SK-N-SH (cell line): ENCODE measurements at regions not wholly inside any gene's neighbourhood (a gene's known extent, or its start where the extent isn't known, plus 50 kb on each side); places are given as distances from the start of the nearest gene placed in this dataset.

Source experiments
- CTCF ChIA-PET: fragments of 300-600, 350-600 bp; formaldehyde crosslinking; extraction: SDS; loops from one replicate; lab custom pipeline; 2021; lab: Yijun Ruan, JAX
- POLR2A ChIA-PET: fragments of 350-600 bp; sonication (Branson Sonifier 250); formaldehyde crosslinking; extraction: SDS; loops from one replicate; lab custom pipeline; 2020; ENCODE audit warnings: antibody characterized with exemption, inconsistent platforms; lab: Yijun Ruan, JAX
- DNase-seq: peaks from one replicate; pipeline ENCODE4 v3.0.0; 2012
- H2AFZ ChIP-seq: fragments of 200-600 bp; sonication (generic); 2 replicates; pipeline ENCODE4 v1.8.1; 2016; ENCODE audit warnings: antibody characterized with exemption, mild to moderate bottlenecking, low read depth
- H3F3A ChIP-seq: fragments of 200-600 bp; sonication (generic); replicated peaks from 2 replicates; pipeline ENCODE3; 2016; ENCODE audit warnings: antibody characterized with exemption, mild to moderate bottlenecking; ENCODE audit not compliant: insufficient read depth
- H3K27ac ChIP-seq, 2 experiments: fragments of 200-500 bp in 1 of 2; fragments of 200-600 bp in 1 of 2; sonication (Bioruptor generic) in 1 of 2; sonication (generic), shearing (Covaris generic) in 1 of 2; 2 replicates each; pipeline versions ENCODE4 v1.5.1 to v1.6.1; 2014 to 2016; ENCODE audit warnings: low read depth in 2 of 2, inconsistent platforms in 1 of 2, low read length in 1 of 2, mild to moderate bottlenecking in 1 of 2, mixed read lengths in 1 of 2
- H3K27me3 ChIP-seq: fragments of 200-600 bp; sonication (generic), shearing (Covaris generic); 2 replicates; pipeline ENCODE4 v1.6.1; 2016; ENCODE audit warnings: mixed run types; ENCODE audit not compliant: insufficient read depth
- H3K36me3 ChIP-seq, 2 experiments: fragments of 200-500 bp in 1 of 2; fragments of 200-600 bp in 1 of 2; sonication (Bioruptor generic) in 1 of 2; sonication (generic) in 1 of 2; replicated peaks in 1 of 2; 2 replicates each; pipeline versions ENCODE3 to v1.5.1; 2014 to 2016; ENCODE audit warnings: low read length in 1 of 2, mild to moderate bottlenecking in 1 of 2; ENCODE audit not compliant: insufficient read depth in 2 of 2, control insufficient read depth in 1 of 2
- H3K4me1 ChIP-seq, 2 experiments: fragments of 200-500 bp in 1 of 2; fragments of 200-600 bp in 1 of 2; sonication (Bioruptor generic) in 1 of 2; sonication (generic), shearing (Covaris generic) in 1 of 2; 2 replicates each; pipeline versions ENCODE4 v1.5.1 to v1.6.1; 2014 to 2016; ENCODE audit warnings: low read depth in 1 of 2, low read length in 1 of 2, mixed run types in 1 of 2; ENCODE audit not compliant: insufficient read depth in 2 of 2, control insufficient read depth in 1 of 2
- H3K4me2 ChIP-seq: fragments of 200-600 bp; sonication (generic), shearing (Covaris generic); 2 replicates; pipeline ENCODE4 v1.6.1; 2017; ENCODE audit warnings: mixed run types
- H3K4me3 ChIP-seq, 2 experiments: fragments of 200-500 bp in 1 of 2; fragments of 200-600 bp in 1 of 2; sonication (Bioruptor generic) in 1 of 2; sonication (generic), shearing (Covaris generic) in 1 of 2; 2 replicates each; pipeline versions ENCODE4 v1.5.1 to v1.8.1; 2014 to 2016; ENCODE audit warnings: low read depth in 2 of 2, inconsistent platforms in 1 of 2, low read length in 1 of 2, mild to moderate bottlenecking in 1 of 2, mixed read lengths in 1 of 2, moderate library complexity in 1 of 2
- H3K79me2 ChIP-seq: fragments of 200-600 bp; sonication (generic); 2 replicates; pipeline ENCODE4 v1.8.1; 2017; ENCODE audit warnings: mild to moderate bottlenecking; ENCODE audit not compliant: insufficient read depth
- H3K9ac ChIP-seq: fragments of 200-600 bp; sonication (generic); 2 replicates; pipeline ENCODE4 v1.6.1; 2017; ENCODE audit warnings: mixed run types
- H3K9me2 ChIP-seq: fragments of 200-600 bp; sonication (generic); 2 replicates; pipeline ENCODE4 v1.6.1; 2017; ENCODE audit warnings: mixed run types
- H3K9me3 ChIP-seq: fragments of 200-600 bp; sonication (generic); 2 replicates; pipeline ENCODE4 v1.6.1; 2017; ENCODE audit warnings: mixed run types, mild to moderate bottlenecking, moderate library complexity
- H4K20me1 ChIP-seq: fragments of 200-600 bp; sonication (generic); 2 replicates; pipeline ENCODE4 v1.6.1; 2017; ENCODE audit warnings: mild to moderate bottlenecking, mixed run types; ENCODE audit not compliant: insufficient read depth
- CHD2 ChIP-seq: fragments of 150-350 bp; IDR thresholded peaks from 2 replicates; pipeline ENCODE4 v1.6.1; 2018; ENCODE audit warnings: low read length; ENCODE audit not compliant: partially characterized antibody
- ELF1 ChIP-seq: IDR thresholded peaks from 2 replicates; pipeline ENCODE4 v1.4.0; 2012
- EP300 ChIP-seq, 2 experiments: IDR thresholded peaks; 2 replicates each; pipeline versions ENCODE4 v1.4.0 to v1.6.1; 2012; ENCODE audit warnings: borderline replicate concordance in 1 of 2, low read depth in 1 of 2, low read length in 1 of 2
- FOSL2 ChIP-seq: IDR thresholded peaks from 2 replicates; pipeline ENCODE4 v1.4.0; 2012; ENCODE audit warnings: low read depth, mild to moderate bottlenecking, moderate library complexity, borderline replicate concordance
- FOXJ3 ChIP-seq: sonication (generic); formaldehyde crosslinking; IDR thresholded peaks from 2 replicates; pipeline ENCODE4 v1.5.1; 2020; ENCODE audit warnings: mild to moderate bottlenecking, missing genetic modification reagents
- GATA2 ChIP-seq: sonication (generic); formaldehyde crosslinking; IDR thresholded peaks from 2 replicates; pipeline ENCODE4 v1.5.0; 2020; ENCODE audit warnings: mild to moderate bottlenecking, missing genetic modification reagents
- IRF3 ChIP-seq: fragments of 150-350 bp; IDR thresholded peaks from 2 replicates; pipeline ENCODE4 v1.6.1; 2016; ENCODE audit warnings: mild to moderate bottlenecking, low read depth, low read length
- MAX ChIP-seq: IDR thresholded peaks from 2 replicates; pipeline ENCODE4 v1.4.0; 2012; ENCODE audit warnings: low read depth
- NFIC ChIP-seq: IDR thresholded peaks from 2 replicates; pipeline ENCODE4 v1.4.0; 2012; ENCODE audit warnings: borderline replicate concordance
- PBX3 ChIP-seq: IDR thresholded peaks from 2 replicates; pipeline ENCODE4; 2012
- RFX5 ChIP-seq: IDR thresholded peaks from 2 replicates; pipeline ENCODE4 v1.6.1; 2012; ENCODE audit warnings: mild to moderate bottlenecking, improper control_type of control experiment, low read length
- RXRA ChIP-seq: IDR thresholded peaks from 2 replicates; pipeline ENCODE4 v1.4.0; 2012; ENCODE audit warnings: low read depth, mild to moderate bottlenecking, borderline replicate concordance
- SIN3A ChIP-seq: IDR thresholded peaks from 2 replicates; pipeline ENCODE4 v1.6.1; 2012; ENCODE audit warnings: low read depth, mild to moderate bottlenecking, low read length, moderate library complexity, borderline replicate concordance
- TEAD4 ChIP-seq: IDR thresholded peaks from 2 replicates; pipeline ENCODE4 v1.4.0; 2012; ENCODE audit warnings: mild to moderate bottlenecking, borderline replicate concordance; ENCODE audit not compliant: insufficient read depth
- USF1 ChIP-seq: IDR thresholded peaks from 2 replicates; pipeline ENCODE4 v1.4.0; 2012; ENCODE audit warnings: low read depth, borderline replicate concordance
- USF2 ChIP-seq: fragments of 150-350 bp; IDR thresholded peaks from 2 replicates; pipeline ENCODE4 v1.6.1; 2017; ENCODE audit warnings: antibody characterized with exemption, low read length, low read depth, borderline replicate concordance
- YY1 ChIP-seq: IDR thresholded peaks from 2 replicates; pipeline ENCODE4 v1.4.0; 2012; ENCODE audit warnings: low read depth, mild to moderate bottlenecking
- ZBTB33 ChIP-seq: IDR thresholded peaks from 2 replicates; pipeline ENCODE4 v1.4.0; 2012; ENCODE audit warnings: low read depth, borderline replicate concordance
- WGBS: methylation state at CpG from one replicate; pipeline ENCODE4 v1.1.6; 2017; ENCODE audit warnings: low lambda C conversion rate; 5-methylcytosine and 5-hydroxymethylcytosine counted together

- TF ChIP-seq RFX5 (no peak), USF1 (no peak), SIN3A (no peak), YY1 (no peak), RXRA (no peak), FOXJ3 (CRISPR knock-in tag) (no peak), ELF1 (no peak), IRF3 (no peak)
These were observed 155.8 kb downstream of the HHIP start (continued) for GRCh38 chr4:144801731-144802130.

GRCh38 chr4:144808034-144808433 is 162.1 kb downstream of the HHIP start:
- no peaks in the 10 kb centered on the region for H4K20me1 ChIP-seq
- 6% methylated on average over 3 of the region's 3 CpGs for WGBS
- POLR2A ChIA-PET, result no interaction called here
- no peak overlapping the region for H3K9ac ChIP-seq
- no peak overlapping the region for H2AFZ ChIP-seq
- H3K9me2 ChIP-seq, result no peaks in the 10 kb centered on the region
- H3K27me3 ChIP-seq, result no peaks in the 10 kb centered on the region
- H3K27ac ChIP-seq, result no peak overlapping the region
- TF ChIP-seq NFIC (no peak), ZBTB33 (no peak)
- H3K9me3 ChIP-seq, result no peaks in the 10 kb centered on the region; the same call in 1 of the 2 replicates
- H3K4me3 ChIP-seq, result no peak overlapping the region
- CTCF ChIA-PET, result no interaction called here
- H3K79me2 ChIP-seq, result no peaks in the 10 kb centered on the region
- H3K4me2 ChIP-seq, result no peak overlapping the region
- DNase-seq, result no peak
- H3K4me1 ChIP-seq, result no peaks in the 10 kb centered on the region
- H3F3A ChIP-seq, result no peaks in the 10 kb centered on the region
- no peaks in the 10 kb centered on the region for H3K36me3 ChIP-seq

- Histone ChIP-seq H4K20me1 (no peaks in the 10 kb centered on the region), H3K4me2 (no peak overlapping the region), H3F3A (no peaks in the 10 kb centered on the region), H3K4me3 (peak overlapping the region in 1 of 2 experiments; percentile 6; a peak in 1 of 4 replicates), H3K36me3 (no peaks in the 10 kb centered on the region), H3K4me1 (no peaks in the 10 kb centered on the region), H3K9me2 (no peaks in the 10 kb centered on the region), H3K27me3 (no peaks in the 10 kb centered on the region), H3K9ac (no peak overlapping the region), H3K9me3 (no peaks in the 10 kb centered on the region; the same call in 1 of the 2 replicates), H3K79me2 (no peaks in the 10 kb centered on the region), H3K27ac (no peak overlapping the region), H2AFZ (no peak overlapping the region)
- WGBS, result 9% methylated on average over 1 of the region's 1 CpG
- ChIA-PET CTCF (no interaction called here), POLR2A (no interaction called here)
- no peak for DNase-seq
- TF ChIP-seq GATA2 (CRISPR knock-in tag) (no peak), PBX3 (no peak), EP300 (IDR thresholded peaks at IDR 0.05; ENCODE audit: borderline replicate concordance in 1 of 2, low read depth in 1 of 2, low read length in 1 of 2) (no peak), FOSL2 (no peak), IRF3 (no peak), NFIC (no peak), ELF1 (no peak), RXRA (no peak), USF2 (no peak), TEAD4 (no peak), CHD2 (no peak), MAX (no peak)
These were observed 163.2 kb downstream of the HHIP start for GRCh38 chr4:144809056-144809640.
